ENCODE measurements at regions not wholly inside any gene's neighbourhood (a gene's known extent, or its start where the extent isn't known, plus 50 kb on each side); places are given as distances from the start of the nearest gene placed in this dataset.

DNA sequence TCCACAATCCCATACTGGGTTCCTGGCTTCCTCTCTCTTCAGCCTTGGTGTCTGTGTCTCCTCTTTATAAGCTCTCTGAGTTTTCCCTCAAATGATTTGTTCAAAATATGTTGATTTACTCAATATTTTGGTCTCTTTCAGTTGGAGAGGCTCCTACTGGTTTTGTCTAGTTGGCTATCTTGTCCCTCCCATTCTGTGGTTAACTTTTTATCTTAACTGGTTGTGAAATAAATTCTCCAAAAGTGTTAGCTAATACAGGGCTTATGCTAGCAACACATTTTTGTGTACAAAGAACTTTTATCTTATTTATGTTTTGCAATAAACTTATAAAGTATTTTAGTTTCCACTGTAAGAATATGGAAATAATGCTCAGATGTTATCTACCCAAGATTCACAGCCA, 200.9 kb downstream of the AASDHPPT start:
- no peaks in the 10 kb centered on the region for H3K9me3 ChIP-seq
- no peak overlapping the region for H3K4me3 ChIP-seq
- H3K27ac ChIP-seq: no peak overlapping the region
- DNase-seq: no peak
- no peaks in the 10 kb centered on the region for H3K27me3 ChIP-seq
- no peaks in the 10 kb centered on the region for H3K36me3 ChIP-seq
- no peaks in the 10 kb centered on the region for H3K4me1 ChIP-seq
- no peak for TF ChIP-seq POLR2A (IDR thresholded peaks at IDR 0.05)
- TF ChIP-seq, protein P1, sequence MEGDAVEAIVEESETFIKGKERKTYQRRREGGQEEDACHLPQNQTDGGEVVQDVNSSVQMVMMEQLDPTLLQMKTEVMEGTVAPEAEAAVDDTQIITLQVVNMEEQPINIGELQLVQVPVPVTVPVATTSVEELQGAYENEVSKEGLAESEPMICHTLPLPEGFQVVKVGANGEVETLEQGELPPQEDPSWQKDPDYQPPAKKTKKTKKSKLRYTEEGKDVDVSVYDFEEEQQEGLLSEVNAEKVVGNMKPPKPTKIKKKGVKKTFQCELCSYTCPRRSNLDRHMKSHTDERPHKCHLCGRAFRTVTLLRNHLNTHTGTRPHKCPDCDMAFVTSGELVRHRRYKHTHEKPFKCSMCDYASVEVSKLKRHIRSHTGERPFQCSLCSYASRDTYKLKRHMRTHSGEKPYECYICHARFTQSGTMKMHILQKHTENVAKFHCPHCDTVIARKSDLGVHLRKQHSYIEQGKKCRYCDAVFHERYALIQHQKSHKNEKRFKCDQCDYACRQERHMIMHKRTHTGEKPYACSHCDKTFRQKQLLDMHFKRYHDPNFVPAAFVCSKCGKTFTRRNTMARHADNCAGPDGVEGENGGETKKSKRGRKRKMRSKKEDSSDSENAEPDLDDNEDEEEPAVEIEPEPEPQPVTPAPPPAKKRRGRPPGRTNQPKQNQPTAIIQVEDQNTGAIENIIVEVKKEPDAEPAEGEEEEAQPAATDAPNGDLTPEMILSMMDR (IDR thresholded peaks at IDR 0.05): no peak

- H3K4me1 ChIP-seq: no peaks in the 10 kb centered on the region
- DNase-seq: no peak
- H3K27me3 ChIP-seq: no peaks in the 10 kb centered on the region
- no peaks in the 10 kb centered on the region for H3K9me3 ChIP-seq
- H3K27ac ChIP-seq: no peak overlapping the region
- H3K4me3 ChIP-seq: no peak overlapping the region
- no peaks in the 10 kb centered on the region for H3K36me3 ChIP-seq
- no peak for TF ChIP-seq POLR2A (IDR thresholded peaks at IDR 0.05)
- TF ChIP-seq, protein P1 (IDR thresholded peaks at IDR 0.05): no peak
Observed at GRCh38 chr11:106280036-106280435, 202.6 kb downstream of the AASDHPPT start.

DNA sequence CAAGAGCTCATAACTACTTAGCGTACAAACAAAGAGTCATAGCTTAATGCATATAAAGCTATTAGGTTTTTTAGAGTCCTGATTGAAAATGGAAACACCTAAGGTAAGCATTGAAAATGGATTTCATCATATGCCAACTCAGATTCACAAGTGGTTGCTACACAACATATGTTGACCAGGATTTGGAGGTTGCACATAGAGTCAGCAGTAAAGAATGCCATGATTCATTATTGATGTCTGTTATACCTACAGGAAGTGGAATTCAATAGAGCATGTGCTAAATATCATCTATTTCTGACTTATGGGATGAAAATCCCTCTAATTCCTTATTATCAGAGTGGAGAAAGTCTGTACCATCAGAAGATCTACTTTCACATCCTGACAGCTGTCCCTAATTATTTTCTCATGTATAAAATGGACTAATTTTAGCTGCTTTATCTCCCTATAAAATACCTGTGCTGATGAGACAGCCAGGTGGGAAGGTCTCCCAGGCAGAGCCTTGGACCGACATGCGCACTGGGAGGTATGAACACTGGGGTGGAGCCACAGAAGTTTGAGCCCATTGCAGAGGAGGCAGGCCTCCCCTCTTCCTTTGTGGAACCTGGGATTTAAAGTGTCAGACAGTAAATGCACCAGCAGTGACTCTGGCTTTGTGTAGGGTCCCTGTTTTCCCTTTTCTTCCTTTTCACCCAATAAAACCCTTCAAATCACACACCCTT, 204.2 kb downstream of the AASDHPPT start:
- no peak overlapping the region for H3K4me3 ChIP-seq
- no peaks in the 10 kb centered on the region for H3K4me1 ChIP-seq
- no peaks in the 10 kb centered on the region for H3K36me3 ChIP-seq
- DNase-seq: no peak
- no peak overlapping the region for H3K27ac ChIP-seq
- no peaks in the 10 kb centered on the region for H3K9me3 ChIP-seq
- no peak for TF ChIP-seq POLR2A (IDR thresholded peaks at IDR 0.05)
- TF ChIP-seq, protein P1 (IDR thresholded peaks at IDR 0.05): no peak
- no peaks in the 10 kb centered on the region for H3K27me3 ChIP-seq

- Histone ChIP-seq H3K4me1 (no peaks in the 10 kb centered on the region), H3K4me3 (no peak overlapping the region), H3K9me3 (no peaks in the 10 kb centered on the region), H3K36me3 (no peaks in the 10 kb centered on the region), H3K27ac (no peak overlapping the region), H3K27me3 (no peaks in the 10 kb centered on the region)
- TF ChIP-seq POLR2A (IDR thresholded peaks at IDR 0.05): no peak
- TF ChIP-seq, protein P1 (IDR thresholded peaks at IDR 0.05): no peak
- no peak for DNase-seq
Observed at GRCh38 chr11:106286881-106287504, 209.5 kb downstream of the AASDHPPT start.

GRCh38 chr11:106288057-106288456, 210.6 kb downstream of the AASDHPPT start:
- Histone ChIP-seq H3K4me1 (no peaks in the 10 kb centered on the region), H3K27me3 (no peaks in the 10 kb centered on the region), H3K4me3 (no peak overlapping the region), H3K9me3 (no peaks in the 10 kb centered on the region), H3K36me3 (no peaks in the 10 kb centered on the region), H3K27ac (no peak overlapping the region)
- no peak for DNase-seq
- TF ChIP-seq, protein P1 (IDR thresholded peaks at IDR 0.05): no peak
- TF ChIP-seq POLR2A (IDR thresholded peaks at IDR 0.05): no peak
